HG02571 (cell line): ENCODE measurements at regions not wholly inside any gene's neighbourhood (a gene's known extent, or its start where the extent isn't known, plus 50 kb on each side); places are given as distances from the start of the nearest gene placed in this dataset.

Experiments used
- ATAC-seq: cut with Tn5 transposase; IDR thresholded peaks from one replicate; pipeline ENCODE4 v1.9.1; 2021; ENCODE audit warnings: mild to moderate bottlenecking, moderate library complexity; ENCODE audit not compliant: unreplicated experiment

DNA sequence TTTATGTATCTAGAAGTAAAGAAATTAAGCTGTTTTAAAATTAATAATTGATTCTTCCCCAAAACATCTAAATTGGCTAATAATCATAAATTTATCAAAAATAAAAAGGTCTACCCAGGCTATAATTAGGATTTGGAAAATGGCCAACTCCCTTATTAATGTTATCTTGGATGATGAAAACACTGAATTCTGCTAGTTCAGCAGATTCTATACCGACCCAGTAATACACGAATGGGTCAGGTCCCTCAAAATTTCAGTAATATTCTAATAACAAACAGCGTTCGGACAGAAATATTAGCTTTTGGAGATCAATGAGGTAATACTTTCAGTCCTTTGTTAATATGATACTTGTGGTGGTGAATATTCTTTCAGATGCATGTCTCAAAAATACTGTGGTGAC is 360.7 kb upstream of the MGMT start:
- no peak for ATAC-seq

DNA sequence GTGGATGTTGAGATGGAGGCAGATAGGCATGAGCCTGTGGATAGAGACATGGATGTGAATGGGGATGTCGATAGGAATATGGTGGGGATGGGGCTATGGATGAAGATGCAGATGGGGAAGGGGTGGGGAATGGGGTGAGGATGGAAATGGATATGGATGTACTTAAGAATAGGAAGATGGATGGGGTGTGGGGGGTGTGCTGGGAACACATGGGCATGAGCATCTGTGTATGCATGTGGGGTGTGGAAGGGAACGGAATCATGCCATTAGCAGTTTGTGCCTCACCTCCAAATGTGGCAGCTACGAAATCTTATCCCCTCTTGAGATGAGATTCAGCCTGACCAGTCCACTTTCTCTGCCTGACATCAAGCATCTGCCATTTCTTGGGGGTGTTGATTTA is 359.5 kb upstream of the MGMT start:
- ATAC-seq: no peak

DNA sequence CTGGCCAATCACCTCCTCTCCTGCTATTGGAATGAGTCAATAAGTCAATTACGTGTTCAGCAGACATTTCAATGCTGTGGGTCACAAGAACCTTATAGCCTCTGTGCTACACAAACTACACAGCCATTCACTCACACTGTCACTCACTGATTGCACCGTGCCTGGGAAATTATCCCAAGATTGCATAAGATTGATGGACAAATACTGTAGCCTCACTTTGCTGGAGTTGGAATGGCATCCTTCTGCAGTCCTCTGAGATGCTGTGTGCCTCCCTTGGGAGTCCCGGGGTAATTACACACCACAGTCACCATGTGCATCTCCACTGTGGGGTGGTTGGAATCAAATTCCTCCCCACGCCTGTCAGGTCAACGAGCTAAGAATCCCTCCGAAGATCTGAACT is 358.7 kb upstream of the MGMT start:
- no peak for ATAC-seq

DNA sequence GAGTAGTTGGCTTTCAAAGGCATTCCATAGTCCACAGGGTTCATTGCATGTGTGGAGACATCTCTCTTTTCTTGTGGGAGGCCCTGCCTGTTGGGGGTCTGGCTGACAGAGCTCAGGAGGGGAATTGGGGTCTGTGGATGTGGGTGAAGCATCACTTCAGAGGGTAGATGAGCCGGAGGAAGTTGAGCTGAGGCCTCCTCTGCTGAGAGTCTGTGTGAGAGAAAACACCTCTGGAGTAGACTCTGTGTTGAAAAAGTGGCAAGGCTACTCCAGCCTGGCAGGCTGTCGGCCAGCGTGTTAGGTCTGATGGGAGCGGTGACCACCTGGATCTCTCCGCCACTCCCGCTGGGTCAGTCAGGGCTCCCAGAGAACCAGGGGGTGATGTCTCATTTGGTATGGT is 358.0 kb upstream of the MGMT start:
- ATAC-seq: no peak

GRCh38 chr10:129110780-129111179 is 356.3 kb upstream of the MGMT start:
- ATAC-seq: no peak

GRCh38 chr10:129111922-129112321 is 355.1 kb upstream of the MGMT start:
- ATAC-seq: no peak

GRCh38 chr10:129114588-129114987 is 352.5 kb upstream of the MGMT start:
- no peak for ATAC-seq

- ATAC-seq: no peak
Observed at GRCh38 chr10:129116371-129116770, 350.7 kb upstream of the MGMT start.

- no peak for ATAC-seq
Observed at GRCh38 chr10:129120441-129120840, 346.6 kb upstream of the MGMT start.

DNA sequence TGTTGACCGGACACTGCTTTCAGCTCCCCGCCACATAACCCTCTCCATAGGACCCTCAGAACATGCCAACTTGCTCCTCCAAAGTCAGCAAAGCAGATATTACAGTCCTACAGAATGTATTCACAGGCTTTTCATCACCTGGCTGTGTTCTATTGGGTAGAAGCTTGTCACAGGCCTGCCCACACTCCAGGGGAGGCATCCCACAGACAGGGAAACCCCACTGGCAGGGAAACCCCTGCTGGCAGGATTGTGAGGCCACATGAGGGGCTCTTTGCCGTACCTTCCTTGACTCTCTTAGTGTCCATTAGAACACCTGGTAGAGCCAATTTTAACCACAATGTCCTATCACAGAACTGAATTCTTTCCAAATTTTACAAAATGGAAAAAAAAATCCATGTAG is 344.2 kb upstream of the MGMT start:
- no peak for ATAC-seq

DNA sequence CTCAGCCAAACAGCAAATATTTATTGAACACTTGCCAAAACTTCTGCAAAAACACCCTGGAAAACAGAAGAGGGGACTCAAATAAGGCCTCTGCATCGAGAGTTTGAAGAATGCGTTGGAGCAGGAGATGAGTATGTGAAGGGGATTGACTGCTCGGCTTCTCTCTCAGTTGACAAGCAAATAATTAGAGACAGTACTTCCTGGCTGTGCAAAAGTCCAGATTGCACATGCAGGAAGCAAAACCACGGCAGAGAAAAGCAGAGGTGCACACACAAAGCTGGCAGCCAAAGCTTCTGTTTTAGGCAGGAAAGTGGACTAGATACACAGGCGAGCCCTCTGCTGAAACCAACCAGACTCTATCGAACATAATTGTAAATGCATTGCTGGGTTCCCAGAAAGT is 343.6 kb upstream of the MGMT start:
- ATAC-seq: no peak

GRCh38 chr10:129126982-129127381 is 340.1 kb upstream of the MGMT start:
- no peak for ATAC-seq

GRCh38 chr10:129131457-129132132 is 335.4 kb upstream of the MGMT start:
- ATAC-seq: no peak

DNA sequence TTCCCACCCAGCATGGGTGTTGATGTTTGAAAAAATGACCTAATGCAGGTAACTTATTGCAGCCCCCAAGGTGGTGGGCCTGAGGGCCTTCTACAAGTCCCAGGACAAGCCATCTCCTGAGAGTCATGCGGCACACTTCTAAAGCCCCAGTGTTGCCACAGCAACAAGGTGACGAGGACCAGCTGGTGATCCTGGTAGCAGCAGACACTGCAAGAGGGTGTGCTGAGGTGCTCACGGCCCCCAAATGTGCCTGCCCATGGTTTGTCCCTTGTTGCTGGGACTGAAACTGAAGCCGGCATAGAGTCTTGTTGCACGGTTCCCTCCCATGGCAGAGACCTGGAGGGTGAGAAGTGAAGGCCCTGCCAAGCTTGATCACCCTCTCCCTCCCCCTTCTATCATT is 333.2 kb upstream of the MGMT start:
- ATAC-seq: no peak

DNA sequence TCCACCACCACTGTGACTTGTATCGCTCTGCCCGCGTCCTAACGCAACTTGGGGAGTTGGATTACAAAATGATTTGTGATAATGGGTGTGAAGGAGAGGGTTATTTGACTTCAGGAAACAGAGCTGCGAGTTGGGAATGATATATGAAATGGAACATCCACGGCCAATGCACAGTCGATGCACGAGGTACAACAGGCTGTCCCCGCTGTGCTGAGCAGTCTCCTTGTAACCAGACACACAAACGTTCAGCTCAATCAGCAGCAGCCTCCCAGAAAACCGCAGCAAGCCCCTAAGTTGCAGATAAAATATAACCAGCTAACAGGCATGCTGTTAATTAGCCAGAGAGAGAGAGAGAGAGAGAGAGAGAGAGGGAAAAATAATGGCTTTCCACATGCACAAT is 332.7 kb upstream of the MGMT start:
- ATAC-seq: no peak

DNA sequence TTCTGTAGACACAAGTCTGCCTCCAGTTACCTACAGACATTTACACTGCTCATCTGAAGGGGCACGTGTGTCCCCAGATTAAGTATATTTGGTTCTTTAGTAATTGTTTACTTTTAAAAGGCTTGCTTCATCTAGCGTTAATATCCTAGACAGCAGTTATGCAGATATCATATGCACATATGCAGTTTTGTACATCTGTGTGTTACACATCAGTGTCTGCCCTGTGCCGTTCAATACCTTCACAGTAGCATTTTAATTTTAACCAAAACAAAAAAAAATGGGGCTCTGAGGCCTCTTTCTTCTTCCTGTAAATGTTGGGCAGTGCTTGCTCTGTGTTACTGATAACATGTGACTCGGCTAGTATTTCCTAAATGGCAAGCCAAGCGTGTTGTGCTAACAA is 331.4 kb upstream of the MGMT start:
- ATAC-seq: no peak

DNA sequence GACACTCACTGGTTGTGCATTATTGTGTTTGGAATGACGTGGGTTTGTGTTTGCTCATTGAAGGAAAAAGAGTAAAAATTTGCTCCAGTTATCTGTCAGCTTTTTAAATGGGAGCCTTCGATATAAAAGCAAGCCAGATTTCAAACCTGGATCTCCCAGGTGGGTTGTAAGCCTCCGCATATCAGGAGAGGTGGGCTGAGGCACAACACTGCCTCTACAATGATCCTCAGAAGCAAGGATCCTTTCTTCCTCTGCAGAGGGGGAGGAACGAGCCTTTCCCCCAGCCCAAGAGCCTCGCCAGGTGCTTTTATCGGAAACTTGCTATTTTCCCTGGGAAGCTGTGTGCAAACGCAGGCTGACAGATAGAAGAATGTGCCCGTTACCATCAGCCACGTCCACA is 331.0 kb upstream of the MGMT start:
- no peak for ATAC-seq

DNA sequence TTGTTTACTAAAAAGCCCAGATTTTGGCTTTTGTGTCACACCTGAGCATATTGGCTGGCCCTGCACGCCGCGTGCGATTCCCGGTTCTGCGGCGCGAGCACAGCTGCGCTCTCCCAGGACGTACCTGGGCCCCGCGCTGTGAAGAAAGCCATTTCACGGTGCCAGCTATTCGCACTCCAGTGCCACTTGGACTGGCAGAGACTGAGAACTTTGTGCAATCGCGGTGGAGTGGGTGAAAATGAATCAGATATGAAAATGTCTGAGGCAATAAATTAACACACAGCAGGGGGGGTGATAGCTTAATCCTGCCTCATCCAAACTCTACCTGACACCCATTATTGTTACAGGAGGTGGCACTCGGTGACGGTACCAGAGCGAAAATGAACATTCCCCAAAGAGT is 330.1 kb upstream of the MGMT start:
- no peak for ATAC-seq

- no peak for ATAC-seq
Observed at GRCh38 chr10:129140921-129141885, 325.8 kb upstream of the MGMT start.

- no peak for ATAC-seq
Observed at GRCh38 chr10:129151281-129151680, 315.8 kb upstream of the MGMT start.

DNA sequence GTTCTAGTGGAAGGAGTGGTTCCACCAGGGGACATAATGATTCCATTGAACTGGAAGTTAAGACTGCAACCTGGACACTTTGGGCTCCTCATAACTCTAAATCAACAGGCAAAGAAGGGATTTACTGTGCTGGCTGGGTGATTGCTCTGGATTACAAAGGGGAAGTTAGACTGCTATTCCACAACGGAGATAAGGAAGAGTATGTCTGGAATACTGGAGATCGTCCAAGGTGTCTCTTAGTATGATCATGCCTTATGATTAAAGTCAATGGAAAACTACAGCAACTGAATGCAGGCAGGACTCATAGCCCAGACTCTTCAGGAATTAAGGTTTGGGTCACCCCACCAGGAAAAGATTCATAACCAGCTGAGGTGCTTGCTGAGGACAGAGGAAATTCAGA is 310.6 kb upstream of the MGMT start:
- no peak for ATAC-seq

DNA sequence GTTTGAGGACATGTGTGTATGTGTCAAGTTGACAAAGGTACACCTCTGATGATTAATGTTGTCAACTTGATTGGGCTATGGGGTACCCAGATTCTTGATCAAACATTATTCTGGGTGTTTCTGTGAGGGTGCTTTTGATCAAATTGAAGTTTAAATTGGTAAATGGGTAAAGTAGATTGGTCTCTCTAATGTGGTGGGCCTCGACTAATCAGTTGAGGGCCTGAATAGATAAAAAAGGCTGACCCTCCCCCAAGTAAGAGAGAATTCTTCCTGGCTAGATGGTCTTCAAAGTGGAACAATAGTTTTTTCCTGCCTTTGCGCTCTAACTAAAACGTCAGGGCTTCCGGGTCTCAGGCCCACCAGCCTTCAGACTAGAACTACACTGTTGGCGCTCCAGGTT is 309.9 kb upstream of the MGMT start:
- no peak for ATAC-seq
